H9 (cell line): ENCODE measurements at regions not wholly inside any gene's neighbourhood (a gene's known extent, or its start where the extent isn't known, plus 50 kb on each side); places are given as distances from the start of the nearest gene placed in this dataset.

Experiments used
- DNase-seq: peaks from one replicate; pipeline ENCODE4 v3.0.0-alpha.2; 2017
- H2AFZ ChIP-seq: one replicate; pipeline ENCODE4 v1.6.1; 2013; ENCODE audit warnings: mild to moderate bottlenecking, low read length, control low read depth, moderate library complexity
- H2AK5ac ChIP-seq: 2 replicates; pipeline ENCODE4 v1.6.1; 2013; ENCODE audit warnings: low read length, control low read depth, mixed read lengths; ENCODE audit not compliant: insufficient read length
- H2BK120ac ChIP-seq: one replicate; pipeline ENCODE4 v1.6.1; 2013; ENCODE audit warnings: low read depth, mild to moderate bottlenecking, low read length, control low read depth, inconsistent platforms; ENCODE audit not compliant: poor library complexity, severe bottlenecking
- H2BK12ac ChIP-seq: 2 replicates; pipeline ENCODE4 v1.6.1; 2013; ENCODE audit warnings: low read length, control low read depth, mixed read lengths, low read depth; ENCODE audit not compliant: insufficient read length
- H2BK15ac ChIP-seq: 2 replicates; pipeline ENCODE4 v1.6.1; 2013; ENCODE audit warnings: low read depth, low read length, control low read depth
- H2BK20ac ChIP-seq: one replicate; pipeline ENCODE4 v1.6.1; 2013; ENCODE audit warnings: low read depth, mild to moderate bottlenecking, low read length, control low read depth, inconsistent platforms; ENCODE audit not compliant: poor library complexity, severe bottlenecking
- H2BK5ac ChIP-seq: 2 replicates; pipeline ENCODE4 v1.6.1; 2013; ENCODE audit warnings: low read length, control low read depth, mixed read lengths; ENCODE audit not compliant: insufficient read length
- H3K14ac ChIP-seq: 2 replicates; pipeline ENCODE4 v1.6.1; 2013; ENCODE audit warnings: low read length, control low read depth; ENCODE audit not compliant: insufficient read depth
- H3K18ac ChIP-seq: 2 replicates; pipeline ENCODE4 v1.6.1; 2013; ENCODE audit warnings: low read depth, mild to moderate bottlenecking, mixed read lengths, low read length, control low read depth; ENCODE audit not compliant: insufficient read length
- H3K23ac ChIP-seq: 2 replicates; pipeline ENCODE4 v1.6.1; 2013; ENCODE audit warnings: low read length, control low read depth, mixed read lengths, low read depth; ENCODE audit not compliant: insufficient read length
- H3K23me2 ChIP-seq: 2 replicates; pipeline ENCODE4 v1.6.1; 2013; ENCODE audit warnings: low read depth, mild to moderate bottlenecking, mixed read lengths, low read length, control low read depth; ENCODE audit not compliant: insufficient read length, poor library complexity, severe bottlenecking
- H3K27ac ChIP-seq: 2 replicates; pipeline ENCODE4 v1.5.1; 2013; ENCODE audit warnings: low read length, control low read depth, mixed read lengths, low read depth; ENCODE audit not compliant: insufficient read length
- H3K27me3 ChIP-seq: 2 replicates; pipeline ENCODE4 v1.6.1; 2013; ENCODE audit warnings: low read length, control low read depth, inconsistent platforms; ENCODE audit not compliant: insufficient read depth
- H3K4ac ChIP-seq: 2 replicates; pipeline ENCODE4 v1.6.1; 2013; ENCODE audit warnings: low read depth, mild to moderate bottlenecking, control low read depth, inconsistent platforms, low read length, moderate library complexity
- H3K4me1 ChIP-seq: 2 replicates; pipeline ENCODE4 v1.6.1; 2013; ENCODE audit warnings: low read length, control low read depth, inconsistent platforms; ENCODE audit not compliant: insufficient read depth
- H3K4me2 ChIP-seq: 2 replicates; pipeline ENCODE4 v1.6.1; 2013; ENCODE audit warnings: low read length, control low read depth, mixed read lengths; ENCODE audit not compliant: insufficient read length, insufficient read depth
- H3K56ac ChIP-seq: 2 replicates; pipeline ENCODE4 v1.6.1; 2013; ENCODE audit warnings: low read depth, mild to moderate bottlenecking, mixed read lengths, low read length, control low read depth; ENCODE audit not compliant: insufficient read length
- H3K79me1 ChIP-seq: 2 replicates; pipeline ENCODE4 v1.6.1; 2013; ENCODE audit warnings: low read depth, mild to moderate bottlenecking, moderate library complexity, low read length, control low read depth, inconsistent platforms; ENCODE audit not compliant: insufficient read depth, poor library complexity, severe bottlenecking
- H3K79me2 ChIP-seq: 2 replicates; pipeline ENCODE4 v1.6.1; 2013; ENCODE audit warnings: low read length, control low read depth, inconsistent platforms; ENCODE audit not compliant: insufficient read depth
- H3K9ac ChIP-seq: 2 replicates; pipeline ENCODE4 v1.6.1; 2013; ENCODE audit warnings: low read length, control low read depth, mixed read lengths; ENCODE audit not compliant: insufficient read length; ENCODE audit errors: extremely low read depth
- H3K9me3 ChIP-seq: one replicate; pipeline ENCODE4 v1.6.1; 2013; ENCODE audit warnings: low read depth, low read length, inconsistent platforms; ENCODE audit not compliant: control insufficient read depth
- H3T11ph ChIP-seq: one replicate; pipeline ENCODE4 v1.6.1; 2013; ENCODE audit warnings: mild to moderate bottlenecking, low read length, control low read depth, inconsistent platforms
- H4K20me1 ChIP-seq: one replicate; pipeline ENCODE4 v1.6.1; 2013; ENCODE audit not compliant: control insufficient read depth, insufficient read length, insufficient read depth
- H4K5ac ChIP-seq: 2 replicates; pipeline ENCODE4 v1.6.1; 2013; ENCODE audit warnings: low read depth, mild to moderate bottlenecking, mixed read lengths, low read length, control low read depth; ENCODE audit not compliant: insufficient read length
- H4K8ac ChIP-seq: replicated peaks from 2 replicates; pipeline ENCODE4 v1.6.1; 2013; ENCODE audit warnings: low read length, control low read depth, mixed read lengths, low read depth; ENCODE audit not compliant: insufficient read length
- H4K91ac ChIP-seq: 2 replicates; pipeline ENCODE4 v1.6.1; 2013; ENCODE audit warnings: low read depth, mild to moderate bottlenecking, moderate library complexity, mixed read lengths, low read length, control low read depth; ENCODE audit not compliant: insufficient read length
- H3K27ac Mint-ChIP-seq, 3 experiments: 2 replicates in 2 of 3; 3 replicates in 1 of 3; pipeline ENCODE4 v1.8.0; 2020 to 2021; ENCODE audit warnings: mixed read lengths in 3 of 3, mild to moderate bottlenecking in 1 of 3, moderate library complexity in 1 of 3
- H3K27me3 Mint-ChIP-seq: 2 replicates; pipeline ENCODE4 v1.8.0; 2021; ENCODE audit warnings: low read depth, mild to moderate bottlenecking, moderate library complexity, mixed read lengths
- H3K36me3 Mint-ChIP-seq, 3 experiments: 2 replicates in 2 of 3; 3 replicates in 1 of 3; pipeline ENCODE4 v1.8.0; 2020 to 2021; ENCODE audit warnings: low read depth in 3 of 3, mixed read lengths in 3 of 3; ENCODE audit not compliant: insufficient read depth in 1 of 3
- H3K4me1 Mint-ChIP-seq, 2 experiments: 2 replicates each; pipeline ENCODE4 v1.8.0; 2020; ENCODE audit warnings: mixed read lengths in 2 of 2
- H3K4me3 Mint-ChIP-seq, 2 experiments: 2 replicates in 1 of 2; 3 replicates in 1 of 2; pipeline ENCODE4 v1.8.0; 2020 to 2021; ENCODE audit warnings: mild to moderate bottlenecking in 2 of 2, mixed read lengths in 2 of 2, moderate library complexity in 1 of 2
- H3K9me3 Mint-ChIP-seq, 2 experiments: 2 replicates in 1 of 2; 3 replicates in 1 of 2; pipeline ENCODE4 v1.8.0; 2020; ENCODE audit warnings: mild to moderate bottlenecking in 2 of 2, mixed read lengths in 2 of 2, moderate library complexity in 1 of 2
- CTCF ChIP-seq: fragments of 200-600 bp; sonication (generic); conservative IDR thresholded peaks from 3 replicates; pipeline ENCODE4 v1.8.0; 2021; ENCODE audit warnings: antibody characterized with exemption, mild to moderate bottlenecking
- WGBS: extraction: QIAGEN DNeasy Blood & Tissue Kit; methylation state at CpG from one replicate; pipeline ENCODE4 v1.1.7; 2013; ENCODE audit warnings: missing lambda C conversion rate, low lambda C conversion rate, mixed read lengths; ENCODE audit not compliant: insufficient read length; ENCODE audit errors: extremely low coverage; 5-methylcytosine and 5-hydroxymethylcytosine counted together

DNA sequence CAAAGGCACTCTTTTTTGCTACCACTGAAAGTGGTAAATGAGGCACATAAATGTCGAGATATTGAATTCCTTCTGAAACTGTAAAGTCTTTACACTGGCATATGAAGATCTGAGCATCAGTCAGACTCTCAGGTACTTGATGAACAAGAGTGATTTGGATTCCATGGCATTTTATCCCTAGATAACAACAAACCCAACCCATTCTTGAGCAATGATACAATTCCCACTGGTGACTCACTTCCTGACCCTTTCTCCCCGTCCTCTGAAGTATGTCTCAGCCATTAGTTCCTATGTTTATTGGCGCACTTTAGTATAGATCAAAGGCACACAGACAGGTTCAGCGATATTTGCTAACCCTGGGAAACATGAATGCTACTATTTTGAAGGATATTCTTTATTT lies 147.0 kb upstream of the RBFOX1 start:
- Histone ChIP-seq H3T11ph (no peak overlapping the region), H3K23ac (no peak overlapping the region), H2BK15ac (no peak overlapping the region), H4K8ac (no peak overlapping the region), H3K79me2 (no peaks in the 10 kb centered on the region), H3K27ac (no peak overlapping the region), H3K9ac (no peak overlapping the region), H3K56ac (no peak overlapping the region), H4K5ac (no peak overlapping the region), H3K4me1 (no peaks in the 10 kb centered on the region), H4K91ac (no peak overlapping the region), H3K27me3 (no peaks in the 10 kb centered on the region), H3K14ac (no peak overlapping the region), H4K20me1 (no peaks in the 10 kb centered on the region), H2AK5ac (no peak overlapping the region), H3K4ac (no peak overlapping the region), H3K18ac (no peak overlapping the region), H3K9me3 (no peaks in the 10 kb centered on the region), H2BK120ac (no peak overlapping the region), H3K23me2 (no peaks in the 10 kb centered on the region), H2BK5ac (no peak overlapping the region), H3K79me1 (no peaks in the 10 kb centered on the region), H2BK12ac (no peak overlapping the region), H3K4me2 (no peak overlapping the region), H2AFZ (no peak overlapping the region), H2BK20ac (no peak overlapping the region)
- DNase-seq: no peak
- H3K9me3 Mint-ChIP-seq: peaks cover 0 to 3% of the 10 kb centered on the region in 2 experiments; a peak in 1 of 5 replicates
- WGBS: no CpG with 5 or more reads among the region's 4 CpGs
- no peaks in the 10 kb centered on the region for H3K36me3 Mint-ChIP-seq
- no peaks in the 10 kb centered on the region; the same call in 1 of the 2 replicates for H3K27me3 Mint-ChIP-seq
- no peak overlapping the region for H3K4me3 Mint-ChIP-seq
- no peak for TF ChIP-seq CTCF
- peaks cover 0 to 4% of the 10 kb centered on the region in 2 experiments; a peak in 2 of 4 replicates for H3K4me1 Mint-ChIP-seq
- H3K27ac Mint-ChIP-seq: no peak overlapping the region
